ENCODE measurements at regions not wholly inside any gene's neighbourhood (a gene's known extent, or its start where the extent isn't known, plus 50 kb on each side); places are given as distances from the start of the nearest gene placed in this dataset.

DNA sequence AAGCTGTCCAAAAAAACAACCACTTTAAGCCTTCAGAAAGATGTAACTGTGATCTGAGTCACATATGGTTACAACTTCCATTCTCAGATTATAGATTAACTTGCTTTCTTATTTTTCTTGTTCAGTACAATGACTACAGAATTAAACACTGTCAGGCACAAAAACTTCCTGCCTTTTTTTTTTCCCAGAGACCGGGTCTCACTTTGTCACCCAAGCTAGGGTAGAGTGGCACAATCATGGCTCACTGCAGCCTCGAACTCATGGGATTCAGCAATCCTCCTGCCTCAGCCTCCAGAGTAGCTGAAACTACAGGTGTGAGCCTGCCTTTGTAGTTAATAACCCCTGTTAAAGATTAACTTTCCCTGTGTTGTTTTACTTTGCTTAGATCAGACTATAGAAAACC, 163.2 kb downstream of the AVL9 start:
- TF ChIP-seq, protein P1, sequence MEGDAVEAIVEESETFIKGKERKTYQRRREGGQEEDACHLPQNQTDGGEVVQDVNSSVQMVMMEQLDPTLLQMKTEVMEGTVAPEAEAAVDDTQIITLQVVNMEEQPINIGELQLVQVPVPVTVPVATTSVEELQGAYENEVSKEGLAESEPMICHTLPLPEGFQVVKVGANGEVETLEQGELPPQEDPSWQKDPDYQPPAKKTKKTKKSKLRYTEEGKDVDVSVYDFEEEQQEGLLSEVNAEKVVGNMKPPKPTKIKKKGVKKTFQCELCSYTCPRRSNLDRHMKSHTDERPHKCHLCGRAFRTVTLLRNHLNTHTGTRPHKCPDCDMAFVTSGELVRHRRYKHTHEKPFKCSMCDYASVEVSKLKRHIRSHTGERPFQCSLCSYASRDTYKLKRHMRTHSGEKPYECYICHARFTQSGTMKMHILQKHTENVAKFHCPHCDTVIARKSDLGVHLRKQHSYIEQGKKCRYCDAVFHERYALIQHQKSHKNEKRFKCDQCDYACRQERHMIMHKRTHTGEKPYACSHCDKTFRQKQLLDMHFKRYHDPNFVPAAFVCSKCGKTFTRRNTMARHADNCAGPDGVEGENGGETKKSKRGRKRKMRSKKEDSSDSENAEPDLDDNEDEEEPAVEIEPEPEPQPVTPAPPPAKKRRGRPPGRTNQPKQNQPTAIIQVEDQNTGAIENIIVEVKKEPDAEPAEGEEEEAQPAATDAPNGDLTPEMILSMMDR (IDR thresholded peaks at IDR 0.05; ENCODE audit: low read length), result no peak
- TF ChIP-seq EZH2 (IDR thresholded peaks at IDR 0.05; ENCODE audit: borderline replicate concordance, low read length), result no peak
